ENCODE measurements at regions not wholly inside any gene's neighbourhood (a gene's known extent, or its start where the extent isn't known, plus 50 kb on each side); places are given as distances from the start of the nearest gene placed in this dataset.

DNA sequence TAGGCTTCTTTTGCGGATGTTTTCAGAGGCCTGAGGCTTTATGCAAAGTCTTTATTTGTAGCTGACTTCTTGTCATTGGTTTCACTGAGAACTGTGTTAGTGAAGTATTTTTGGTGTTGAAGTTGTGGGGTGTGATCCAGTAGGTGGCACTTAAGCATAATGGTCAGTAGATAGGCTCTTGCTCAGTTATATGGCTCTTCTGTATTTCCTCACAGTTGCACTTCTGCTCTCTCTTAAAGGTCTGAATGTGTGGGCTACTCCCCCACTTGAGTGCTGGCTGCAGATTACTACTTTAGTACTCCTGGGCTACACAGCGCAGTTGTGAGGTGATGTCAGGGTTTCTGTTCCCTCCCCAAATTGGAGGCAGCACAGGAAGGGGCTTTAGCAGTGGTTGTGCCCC lies 133.8 kb upstream of the SCN7A start:
- TF ChIP-seq, protein P1, sequence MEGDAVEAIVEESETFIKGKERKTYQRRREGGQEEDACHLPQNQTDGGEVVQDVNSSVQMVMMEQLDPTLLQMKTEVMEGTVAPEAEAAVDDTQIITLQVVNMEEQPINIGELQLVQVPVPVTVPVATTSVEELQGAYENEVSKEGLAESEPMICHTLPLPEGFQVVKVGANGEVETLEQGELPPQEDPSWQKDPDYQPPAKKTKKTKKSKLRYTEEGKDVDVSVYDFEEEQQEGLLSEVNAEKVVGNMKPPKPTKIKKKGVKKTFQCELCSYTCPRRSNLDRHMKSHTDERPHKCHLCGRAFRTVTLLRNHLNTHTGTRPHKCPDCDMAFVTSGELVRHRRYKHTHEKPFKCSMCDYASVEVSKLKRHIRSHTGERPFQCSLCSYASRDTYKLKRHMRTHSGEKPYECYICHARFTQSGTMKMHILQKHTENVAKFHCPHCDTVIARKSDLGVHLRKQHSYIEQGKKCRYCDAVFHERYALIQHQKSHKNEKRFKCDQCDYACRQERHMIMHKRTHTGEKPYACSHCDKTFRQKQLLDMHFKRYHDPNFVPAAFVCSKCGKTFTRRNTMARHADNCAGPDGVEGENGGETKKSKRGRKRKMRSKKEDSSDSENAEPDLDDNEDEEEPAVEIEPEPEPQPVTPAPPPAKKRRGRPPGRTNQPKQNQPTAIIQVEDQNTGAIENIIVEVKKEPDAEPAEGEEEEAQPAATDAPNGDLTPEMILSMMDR (optimal IDR thresholded peaks at IDR 0.05 in 1 of 3, IDR thresholded peaks at IDR 0.05 in 1 of 3, conservative IDR thresholded peaks at IDR 0.05 in 1 of 3; ENCODE audit: extremely low read depth in 1 of 3, insufficient read depth in 2 of 3, low read length in 3 of 3) = no peak
- no peak for TF ChIP-seq EZH2 (IDR thresholded peaks at IDR 0.05; ENCODE audit: low read length)
